Glutamatergic neuron (in vitro differentiated cells): ENCODE measurements at regions not wholly inside any gene's neighbourhood (a gene's known extent, or its start where the extent isn't known, plus 50 kb on each side); places are given as distances from the start of the nearest gene placed in this dataset.

Source experiments
- DNase-seq: peaks from one replicate; pipeline ENCODE4 v3.0.0; 2022
- H3K27ac Mint-ChIP-seq: one replicate; pipeline ENCODE4 v1.8.0; 2020; ENCODE audit warnings: mild to moderate bottlenecking, mixed read lengths, inconsistent platforms; ENCODE audit not compliant: unreplicated experiment
- H3K27me3 Mint-ChIP-seq: one replicate; pipeline ENCODE4 v1.8.0; 2020; ENCODE audit warnings: mild to moderate bottlenecking, moderate library complexity, mixed read lengths, inconsistent platforms; ENCODE audit not compliant: unreplicated experiment
- H3K36me3 Mint-ChIP-seq: one replicate; pipeline ENCODE4 v1.8.0; 2020; ENCODE audit warnings: mild to moderate bottlenecking, mixed read lengths, inconsistent platforms; ENCODE audit not compliant: unreplicated experiment
- H3K4me1 Mint-ChIP-seq: one replicate; pipeline ENCODE4 v1.8.0; 2020; ENCODE audit warnings: mild to moderate bottlenecking, low read depth, mixed read lengths, inconsistent platforms; ENCODE audit not compliant: unreplicated experiment
- H3K4me3 Mint-ChIP-seq: one replicate; pipeline ENCODE4 v1.8.0; 2020; ENCODE audit warnings: mild to moderate bottlenecking, mixed read lengths, inconsistent platforms; ENCODE audit not compliant: unreplicated experiment
- H3K9me3 Mint-ChIP-seq: one replicate; pipeline ENCODE4 v1.8.0; 2020; ENCODE audit warnings: mild to moderate bottlenecking, moderate library complexity, mixed read lengths, inconsistent platforms; ENCODE audit not compliant: unreplicated experiment
- TF ChIP-seq, protein P1 (sequence below): fragments of 200-600 bp; sonication (generic); IDR thresholded peaks from one replicate; pipeline ENCODE4 v1.5.0; 2021; ENCODE audit not compliant: partially characterized antibody, unreplicated experiment

DNA sequence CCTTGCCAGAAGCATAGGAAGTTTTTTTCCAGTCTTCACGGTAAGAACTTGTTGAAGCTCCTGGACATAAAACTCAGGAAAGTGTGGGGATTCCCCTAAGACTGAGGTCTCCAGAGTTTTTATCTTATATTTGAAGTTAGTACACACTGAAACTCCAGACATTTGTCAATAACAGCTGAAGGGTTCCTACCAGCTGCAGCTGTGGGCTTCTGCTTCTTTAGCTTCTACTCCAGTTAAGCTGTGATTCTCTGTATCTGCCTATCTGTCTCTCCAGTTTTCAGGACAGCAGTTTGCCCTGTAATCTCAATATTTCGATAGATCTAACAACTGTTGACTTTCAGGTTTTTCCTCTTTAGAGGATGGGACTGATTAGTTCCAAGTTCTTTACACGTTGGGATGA, 966.0 kb upstream of the SEMA6D start:
- no peaks in the 10 kb centered on the region for H3K27me3 Mint-ChIP-seq
- H3K36me3 Mint-ChIP-seq, result peaks cover 9% of the 10 kb centered on the region

DNA sequence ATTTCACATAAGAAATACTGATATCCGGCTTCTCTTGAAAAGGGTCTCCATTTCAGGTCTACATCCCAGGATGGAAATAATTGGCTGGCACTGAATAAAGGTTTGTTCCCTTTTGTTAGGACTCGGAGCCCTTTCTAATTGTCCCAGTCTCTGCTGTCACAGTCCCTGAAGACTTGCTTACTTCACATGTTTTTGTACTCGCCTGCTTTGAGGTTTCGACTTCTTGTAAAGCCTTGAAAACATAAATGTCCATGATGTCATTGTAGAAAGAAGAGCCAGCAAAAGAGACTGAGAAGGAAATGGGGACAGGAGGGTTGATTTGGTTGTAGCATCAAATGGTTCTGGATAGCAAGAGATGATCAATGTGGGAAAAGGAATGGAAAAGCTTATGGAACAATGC, 963.4 kb upstream of the SEMA6D start:
- no peak overlapping the region for H3K27ac Mint-ChIP-seq
- no peak overlapping the region for H3K4me3 Mint-ChIP-seq
- peaks cover 18% of the 10 kb centered on the region for H3K36me3 Mint-ChIP-seq
- DNase-seq, result no peak
- H3K4me1 Mint-ChIP-seq, result no peaks in the 10 kb centered on the region
- H3K9me3 Mint-ChIP-seq, result no peaks in the 10 kb centered on the region
- TF ChIP-seq, protein P1, sequence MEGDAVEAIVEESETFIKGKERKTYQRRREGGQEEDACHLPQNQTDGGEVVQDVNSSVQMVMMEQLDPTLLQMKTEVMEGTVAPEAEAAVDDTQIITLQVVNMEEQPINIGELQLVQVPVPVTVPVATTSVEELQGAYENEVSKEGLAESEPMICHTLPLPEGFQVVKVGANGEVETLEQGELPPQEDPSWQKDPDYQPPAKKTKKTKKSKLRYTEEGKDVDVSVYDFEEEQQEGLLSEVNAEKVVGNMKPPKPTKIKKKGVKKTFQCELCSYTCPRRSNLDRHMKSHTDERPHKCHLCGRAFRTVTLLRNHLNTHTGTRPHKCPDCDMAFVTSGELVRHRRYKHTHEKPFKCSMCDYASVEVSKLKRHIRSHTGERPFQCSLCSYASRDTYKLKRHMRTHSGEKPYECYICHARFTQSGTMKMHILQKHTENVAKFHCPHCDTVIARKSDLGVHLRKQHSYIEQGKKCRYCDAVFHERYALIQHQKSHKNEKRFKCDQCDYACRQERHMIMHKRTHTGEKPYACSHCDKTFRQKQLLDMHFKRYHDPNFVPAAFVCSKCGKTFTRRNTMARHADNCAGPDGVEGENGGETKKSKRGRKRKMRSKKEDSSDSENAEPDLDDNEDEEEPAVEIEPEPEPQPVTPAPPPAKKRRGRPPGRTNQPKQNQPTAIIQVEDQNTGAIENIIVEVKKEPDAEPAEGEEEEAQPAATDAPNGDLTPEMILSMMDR, result no peak
- H3K27me3 Mint-ChIP-seq, result no peaks in the 10 kb centered on the region

More for the DNA sequence above, 966.0 kb upstream of the SEMA6D start:
- TF ChIP-seq, protein P1, result no peak
- H3K27ac Mint-ChIP-seq, result no peak overlapping the region
- no peaks in the 10 kb centered on the region for H3K9me3 Mint-ChIP-seq
- H3K4me3 Mint-ChIP-seq, result no peak overlapping the region
- no peaks in the 10 kb centered on the region for H3K4me1 Mint-ChIP-seq
- DNase-seq, result no peak

DNA sequence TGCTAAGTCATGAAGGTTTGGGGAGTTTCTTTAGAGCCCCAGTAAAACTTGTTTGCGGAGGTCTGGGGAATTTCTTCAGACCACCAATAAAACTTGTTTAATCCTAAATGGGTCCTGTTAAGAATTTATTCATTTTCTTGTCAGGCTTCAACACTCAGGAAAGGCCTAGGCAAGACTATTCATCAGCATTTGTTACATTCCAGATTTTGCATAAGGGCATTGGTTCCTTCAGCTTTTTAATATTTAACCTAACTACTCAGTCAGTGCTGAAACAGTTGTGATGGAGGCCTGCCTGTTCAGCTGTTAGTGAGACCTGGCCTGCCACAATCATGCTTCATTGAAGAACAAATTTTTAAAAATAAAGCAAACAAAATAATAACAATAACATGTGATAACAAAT, 954.2 kb upstream of the SEMA6D start:
- Mint-ChIP-seq H3K36me3 (peaks cover 9% of the 10 kb centered on the region), H3K9me3 (no peaks in the 10 kb centered on the region), H3K27ac (no peak overlapping the region), H3K27me3 (no peaks in the 10 kb centered on the region), H3K4me1 (no peaks in the 10 kb centered on the region), H3K4me3 (no peak overlapping the region)
- DNase-seq, result no peak
- TF ChIP-seq, protein P1, result no peak

DNA sequence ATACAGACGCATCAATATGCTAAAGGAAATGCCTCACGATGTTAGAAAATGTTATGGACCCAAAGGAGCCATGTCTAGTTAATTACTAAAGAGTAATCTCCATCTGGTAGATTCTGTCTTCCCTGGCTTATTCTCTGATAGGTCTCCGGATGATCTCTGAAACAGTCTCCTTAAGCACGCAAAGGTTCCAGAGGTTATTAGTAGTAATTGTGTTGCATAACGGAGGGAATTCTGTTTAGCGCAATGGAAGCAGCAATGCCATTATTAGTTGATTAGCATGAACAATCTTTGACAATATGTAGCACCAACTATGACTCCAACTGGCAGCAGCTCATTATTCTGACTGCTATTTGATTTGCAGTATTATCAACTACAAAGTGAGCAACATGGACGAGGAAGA, 952.5 kb upstream of the SEMA6D start:
- no peak overlapping the region for H3K4me3 Mint-ChIP-seq
- DNase-seq, result no peak
- no peak overlapping the region for H3K27ac Mint-ChIP-seq
- no peaks in the 10 kb centered on the region for H3K9me3 Mint-ChIP-seq
- TF ChIP-seq, protein P1, result no peak
- no peaks in the 10 kb centered on the region for H3K27me3 Mint-ChIP-seq
- H3K36me3 Mint-ChIP-seq, result peaks cover 20% of the 10 kb centered on the region
- H3K4me1 Mint-ChIP-seq, result no peaks in the 10 kb centered on the region

DNA sequence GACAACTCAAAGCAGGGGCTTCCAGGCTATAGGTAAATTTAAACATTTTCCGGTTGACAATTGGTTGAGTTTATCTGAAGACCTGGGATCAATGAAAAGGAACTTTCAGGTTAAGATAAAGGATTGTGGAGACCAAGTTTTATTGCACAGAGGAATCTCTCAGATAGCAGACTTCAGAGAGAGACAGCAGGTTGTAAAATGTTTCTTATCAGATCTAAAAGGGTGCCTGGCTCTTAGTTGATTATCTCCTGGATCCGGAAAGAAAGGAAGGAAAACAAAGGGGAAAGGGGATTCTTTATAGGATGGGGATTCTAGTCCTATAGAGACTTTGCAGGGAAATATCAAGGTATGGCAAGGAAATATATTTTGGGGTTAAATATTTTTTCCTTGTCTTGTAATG, 951.3 kb upstream of the SEMA6D start:
- no peak for DNase-seq
- TF ChIP-seq, protein P1, result no peak
- H3K27ac Mint-ChIP-seq, result no peak overlapping the region
- H3K4me3 Mint-ChIP-seq, result no peak overlapping the region
- no peaks in the 10 kb centered on the region for H3K27me3 Mint-ChIP-seq
- H3K4me1 Mint-ChIP-seq, result no peaks in the 10 kb centered on the region
- peaks cover 20% of the 10 kb centered on the region for H3K36me3 Mint-ChIP-seq
- no peaks in the 10 kb centered on the region for H3K9me3 Mint-ChIP-seq
